Endothelial cell of umbilical vein (primary cell): ENCODE measurements at regions not wholly inside any gene's neighbourhood (a gene's known extent, or its start where the extent isn't known, plus 50 kb on each side); places are given as distances from the start of the nearest gene placed in this dataset.

Source experiments
- CTCF ChIP-seq, 2 donors: IDR thresholded peaks; 1 replicate in 1 of 2; 2 replicates in 1 of 2; pipeline ENCODE4 v1.5.1; 2011; ENCODE audit warnings: low read length in 2 of 2, mild to moderate bottlenecking in 2 of 2, moderate library complexity in 2 of 2, control low read depth in 1 of 2, inconsistent platforms in 1 of 2, low read depth in 1 of 2; ENCODE audit not compliant: insufficient read depth in 1 of 2; ENCODE audit errors: extremely low read depth in 1 of 2
- EZH2 ChIP-seq: IDR thresholded peaks from 2 replicates; pipeline ENCODE4 v1.6.1; 2012; ENCODE audit warnings: borderline replicate concordance, low read depth, mild to moderate bottlenecking, moderate library complexity, low read length, inconsistent platforms; ENCODE audit not compliant: severe bottlenecking
- JUN ChIP-seq: IDR thresholded peaks from 2 replicates; pipeline ENCODE4 v1.6.1; 2011; ENCODE audit warnings: borderline replicate concordance, low read depth; ENCODE audit not compliant: insufficient read length, insufficient read depth
- MAX ChIP-seq: IDR thresholded peaks from 2 replicates; pipeline ENCODE4 v1.6.1; 2011; ENCODE audit not compliant: insufficient read depth, insufficient read length
- MYC ChIP-seq: IDR thresholded peaks from one replicate; pipeline ENCODE4 v1.6.1; 2011; ENCODE audit warnings: mild to moderate bottlenecking, low read depth, low read length
- POLR2A ChIP-seq: IDR thresholded peaks from 2 replicates; pipeline ENCODE4 v1.6.1; 2012; ENCODE audit warnings: low read depth, mild to moderate bottlenecking, control low read depth, low read length
- POLR2AphosphoS5 ChIP-seq: IDR thresholded peaks from 2 replicates; pipeline ENCODE4 v1.6.1; 2012; ENCODE audit warnings: low read depth, mild to moderate bottlenecking, control low read depth, low read length, moderate library complexity; ENCODE audit not compliant: insufficient read depth

- TF ChIP-seq CTCF (IDR thresholded peaks at IDR 0.05; ENCODE audit: extremely low read depth in 1 of 2, insufficient read depth in 1 of 2, low read depth in 1 of 2, low read length in 2 of 2): no peak
- no peak for TF ChIP-seq POLR2A
- TF ChIP-seq JUN: no peak
- no peak for TF ChIP-seq POLR2AphosphoS5
- no peak for TF ChIP-seq EZH2
- no peak for TF ChIP-seq MAX
- no peak for TF ChIP-seq MYC
Measured at GRCh38 chr1:168466714-168467131, 77.1 kb downstream of the XCL2 start.
